ENCODE measurements at regions not wholly inside any gene's neighbourhood (a gene's known extent, or its start where the extent isn't known, plus 50 kb on each side); places are given as distances from the start of the nearest gene placed in this dataset.

DNA sequence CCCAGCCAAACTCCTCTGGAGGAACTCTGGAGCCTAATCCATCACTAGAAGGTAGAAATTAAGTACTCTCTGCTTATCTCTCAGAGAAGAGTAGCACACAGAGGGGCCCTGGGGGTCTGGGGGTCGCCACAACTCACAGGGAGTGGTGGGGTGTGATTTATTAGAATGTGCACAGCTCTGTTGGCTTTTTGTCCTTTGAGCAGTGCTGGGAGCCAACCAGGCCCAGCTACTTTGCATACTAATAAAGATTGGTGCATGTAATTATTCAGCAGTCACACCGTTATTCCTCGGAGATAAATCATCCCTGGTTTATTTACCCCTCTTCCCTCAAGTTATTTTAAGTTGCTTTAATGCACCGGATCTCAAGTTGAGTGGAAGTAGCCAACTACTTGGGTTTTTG, 606.7 kb upstream of the EEF2KMT start:
- no peak for DNase-seq

DNA sequence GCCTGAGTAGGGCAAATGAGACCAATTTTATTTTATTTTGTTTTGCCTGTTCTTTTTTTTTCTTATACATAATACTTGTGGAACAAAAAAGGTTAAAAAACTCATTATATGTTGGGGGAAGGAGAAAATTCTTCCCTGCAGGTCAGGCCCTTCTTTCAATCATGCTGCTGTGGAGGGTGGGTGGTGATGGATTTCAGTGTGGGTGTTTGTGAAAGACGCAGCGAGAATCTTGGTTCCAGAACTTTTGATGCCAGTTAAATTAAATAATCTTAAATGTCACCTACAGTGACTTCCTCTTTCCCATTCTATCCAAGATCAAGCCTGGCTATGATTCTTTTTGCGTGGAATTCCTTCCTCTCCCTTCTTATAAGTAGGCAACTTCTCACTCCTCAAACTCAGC, 595.8 kb upstream of the EEF2KMT start:
- no peak for DNase-seq

DNA sequence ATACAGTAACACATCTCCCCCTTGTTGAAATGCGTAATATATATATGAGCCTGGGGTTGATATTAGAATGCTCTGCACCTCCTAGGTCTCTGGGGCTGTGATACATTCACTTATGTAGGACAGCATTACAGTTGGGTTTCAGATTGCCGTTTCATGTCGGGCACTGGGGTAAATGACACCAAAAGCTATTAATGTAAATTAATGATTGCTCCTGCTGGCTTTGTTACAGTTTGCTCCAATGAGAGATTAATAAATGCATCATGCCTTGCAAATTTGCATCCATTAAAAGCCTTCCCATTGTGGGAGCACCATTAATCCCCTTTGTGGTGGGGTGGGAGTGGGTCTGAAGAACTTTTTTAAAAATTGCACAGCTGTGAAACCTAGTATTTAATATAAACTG, 584.4 kb upstream of the EEF2KMT start:
- no peak for DNase-seq

DNA sequence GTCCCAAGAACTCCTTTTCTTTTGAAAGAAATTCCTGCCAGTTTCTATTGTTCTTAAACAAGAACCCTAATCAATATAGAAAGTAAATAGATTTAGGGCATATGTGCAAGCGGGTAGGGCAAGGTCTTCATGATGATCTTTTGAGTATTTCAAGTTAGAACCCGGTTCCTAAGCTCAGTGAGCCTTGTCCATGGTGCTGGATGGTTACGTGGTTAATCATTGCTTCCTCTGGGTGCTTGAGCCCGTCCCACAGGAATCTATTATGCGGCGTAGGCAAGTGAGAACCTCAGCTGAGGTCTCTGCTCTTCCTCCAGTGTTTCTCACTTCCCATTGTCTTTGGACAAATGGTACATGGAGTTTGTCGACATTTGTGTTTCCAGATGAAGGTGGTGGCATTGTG, 580.8 kb upstream of the EEF2KMT start:
- no peak for DNase-seq

DNA sequence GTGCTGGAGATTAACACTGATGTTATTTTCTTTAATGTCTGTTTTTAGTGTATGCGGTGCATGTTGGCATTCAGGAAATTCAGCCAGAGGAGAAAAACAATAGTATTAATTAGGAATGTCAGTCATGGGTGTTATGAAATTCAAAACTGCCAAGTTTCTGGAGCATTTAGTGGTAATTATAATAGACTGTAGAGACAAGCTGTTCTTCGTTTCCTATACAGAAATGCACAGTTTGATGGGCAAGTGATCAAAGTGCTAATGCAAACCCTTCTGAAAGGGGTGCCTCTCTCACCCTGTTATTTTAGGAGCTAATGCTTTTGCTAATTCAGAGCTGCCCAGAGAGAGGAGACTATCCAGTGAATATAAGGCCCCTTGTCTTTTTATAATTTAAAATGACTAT, 573.8 kb upstream of the EEF2KMT start:
- no peak for DNase-seq

DNA sequence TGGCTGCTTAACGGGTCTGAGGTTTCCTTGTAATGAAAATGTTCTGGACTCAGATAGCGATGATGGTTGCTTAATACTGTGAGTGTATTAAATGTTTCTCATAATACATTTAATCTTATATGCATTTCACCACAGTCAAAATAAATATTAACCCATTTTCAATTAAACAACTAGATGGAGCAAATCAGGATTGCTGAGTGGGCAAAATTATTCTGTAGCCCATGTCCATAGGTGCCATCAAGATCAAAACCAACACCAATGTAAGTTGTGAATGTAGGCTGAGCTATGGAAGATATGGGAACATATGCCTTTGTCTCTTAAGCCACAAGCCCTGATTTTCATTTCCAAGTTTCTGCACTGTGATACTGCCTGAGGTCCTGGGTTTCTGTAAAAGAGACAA, 572.6 kb upstream of the EEF2KMT start:
- DNase-seq, result no peak

DNA sequence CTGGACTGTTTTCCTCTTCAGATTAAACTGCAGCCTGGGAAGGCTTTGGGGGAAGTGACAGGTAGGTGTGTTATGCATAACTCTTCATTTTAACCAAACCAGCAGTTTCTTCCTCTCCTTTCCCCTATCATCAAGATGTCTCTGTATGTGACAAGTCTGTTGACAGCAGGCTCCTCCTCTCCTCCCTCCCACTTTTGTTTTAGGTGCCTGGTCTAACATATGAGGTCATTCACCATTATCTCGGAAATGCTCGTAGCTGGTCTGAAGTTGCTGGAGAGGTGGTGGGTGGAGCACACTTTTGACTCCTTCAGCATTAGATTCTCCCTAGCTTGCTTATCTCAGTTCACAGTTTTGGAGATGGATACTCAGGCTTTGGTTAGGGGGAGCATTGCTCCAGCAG, 571.0 kb upstream of the EEF2KMT start:
- no peak for DNase-seq

DNA sequence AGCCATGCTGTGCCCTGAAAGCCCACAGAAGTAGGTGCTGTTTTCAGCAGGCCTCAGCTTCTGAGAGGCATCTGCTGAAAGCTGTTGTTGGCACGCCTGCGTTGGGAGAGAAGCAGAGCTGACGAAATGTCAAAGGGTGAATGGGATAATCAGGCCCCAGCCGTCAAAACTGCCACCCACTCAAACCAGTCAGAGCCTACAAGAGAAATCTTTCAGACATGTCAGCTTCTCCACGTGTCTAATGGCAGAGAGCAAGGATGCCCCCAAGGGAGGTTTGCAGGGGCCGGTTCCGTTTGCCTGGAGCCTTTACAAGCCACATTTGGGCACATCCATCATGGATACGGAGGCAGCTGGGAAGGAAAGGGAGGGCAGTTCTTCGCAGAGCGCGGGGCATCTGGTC, 568.2 kb upstream of the EEF2KMT start:
- DNase-seq, result no peak

DNA sequence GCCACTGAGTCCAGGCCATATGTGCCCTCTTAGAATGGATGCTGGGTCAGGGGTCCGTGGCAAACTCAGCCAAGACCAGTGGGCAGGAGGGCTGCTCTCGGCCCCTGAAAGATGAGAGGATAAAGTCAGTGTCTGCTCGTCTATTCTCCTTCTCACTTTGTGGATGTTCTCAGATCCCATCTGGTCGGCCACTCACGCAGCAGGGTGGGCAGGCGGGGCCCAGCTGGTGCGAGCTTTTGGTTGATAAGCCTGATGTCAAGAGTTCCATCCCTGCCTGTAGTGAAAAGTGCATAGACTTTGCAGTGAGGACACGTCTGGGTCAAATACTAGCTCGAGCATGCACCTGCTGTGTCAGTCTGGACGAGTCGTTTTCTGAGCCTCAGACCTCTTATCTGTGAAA, 556.2 kb upstream of the EEF2KMT start:
- no peak for DNase-seq

DNA sequence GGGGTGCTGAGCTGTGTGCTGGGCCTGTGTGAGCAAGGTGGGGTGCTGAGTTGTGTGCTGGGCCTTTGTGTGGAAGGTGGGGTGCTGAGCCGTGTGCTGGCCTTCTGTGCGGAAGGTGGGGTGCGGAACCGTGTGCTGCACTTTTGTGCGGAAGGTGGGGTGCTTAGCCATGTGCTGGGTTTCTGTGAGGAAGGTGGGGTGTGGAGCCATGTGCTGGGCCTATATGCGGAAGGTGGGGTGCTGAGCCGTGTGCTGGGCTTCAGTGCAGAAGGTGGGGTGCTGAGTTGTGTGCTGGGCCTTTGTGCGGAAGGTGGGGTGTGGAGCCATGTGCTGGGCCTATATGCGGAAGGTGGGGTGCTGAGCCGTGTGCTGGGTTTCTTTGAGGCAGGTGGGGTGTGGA, 555.4 kb upstream of the EEF2KMT start:
- DNase-seq, result no peak

DNA sequence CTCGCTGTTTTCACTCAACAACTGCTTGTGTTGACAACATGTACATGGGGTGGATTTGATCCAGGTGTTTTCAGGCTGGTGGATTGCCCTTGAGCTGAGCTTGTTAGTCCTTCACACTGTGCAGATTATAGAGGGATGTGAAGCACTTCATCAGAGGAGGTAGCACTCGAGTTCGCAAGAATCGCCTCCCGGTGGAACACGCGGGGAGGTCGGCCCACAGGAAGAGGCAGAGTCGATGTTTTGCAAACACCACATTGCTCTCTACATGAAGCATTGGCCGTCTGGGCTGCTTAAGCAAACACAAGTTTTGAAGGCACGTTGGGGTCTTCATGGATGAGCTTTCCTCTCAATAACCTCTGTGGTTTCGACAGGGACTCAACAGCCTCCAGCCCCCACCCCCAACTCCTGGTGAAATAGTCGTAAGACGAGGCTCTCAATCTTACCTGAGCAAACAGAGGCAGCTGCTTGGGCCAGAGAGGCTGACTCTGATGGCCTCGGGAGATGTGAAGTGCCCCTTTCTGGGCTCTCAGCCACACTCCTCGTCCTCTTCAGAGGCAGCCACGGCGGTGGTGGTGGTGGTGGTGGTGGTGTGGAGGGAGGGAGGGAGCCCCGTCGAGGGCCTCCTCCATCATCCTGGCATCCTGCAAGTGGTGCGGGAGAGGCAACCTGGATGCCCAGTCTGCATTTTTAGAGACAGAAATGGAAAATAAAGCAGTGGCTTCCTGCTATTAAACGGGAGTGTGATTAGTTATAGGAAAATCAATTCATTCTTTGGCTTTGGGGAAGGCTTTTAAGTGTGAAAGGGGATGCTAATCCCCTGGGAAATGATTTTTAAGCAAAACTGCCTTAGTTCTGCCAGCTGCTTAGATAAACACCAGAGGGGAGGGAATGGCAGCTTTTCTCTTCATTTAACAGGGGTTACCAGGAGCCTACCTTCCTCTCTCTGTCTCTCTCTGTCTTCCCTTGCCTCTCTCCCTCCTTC, 552.5 kb upstream of the EEF2KMT start:
- no peak for DNase-seq

DNA sequence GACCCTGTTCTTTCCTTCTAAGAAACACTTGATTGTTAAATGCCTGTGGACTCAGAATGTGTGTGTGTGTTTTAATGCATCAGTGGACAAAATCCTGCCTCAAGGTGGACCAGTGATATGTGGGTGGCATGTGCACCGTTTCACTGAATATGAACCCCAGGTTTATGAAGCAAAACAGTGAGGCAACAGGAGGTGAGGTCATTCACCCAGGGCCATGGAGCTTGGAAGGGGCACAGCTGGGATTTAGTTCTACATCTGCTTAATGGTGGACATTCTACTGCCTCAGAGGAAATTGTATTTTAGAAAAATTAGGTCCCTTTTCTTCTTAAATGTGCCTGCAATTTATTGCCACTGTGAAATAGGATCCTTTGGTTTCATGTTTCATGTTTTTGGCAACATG, 549.5 kb upstream of the EEF2KMT start:
- no peak for DNase-seq

DNA sequence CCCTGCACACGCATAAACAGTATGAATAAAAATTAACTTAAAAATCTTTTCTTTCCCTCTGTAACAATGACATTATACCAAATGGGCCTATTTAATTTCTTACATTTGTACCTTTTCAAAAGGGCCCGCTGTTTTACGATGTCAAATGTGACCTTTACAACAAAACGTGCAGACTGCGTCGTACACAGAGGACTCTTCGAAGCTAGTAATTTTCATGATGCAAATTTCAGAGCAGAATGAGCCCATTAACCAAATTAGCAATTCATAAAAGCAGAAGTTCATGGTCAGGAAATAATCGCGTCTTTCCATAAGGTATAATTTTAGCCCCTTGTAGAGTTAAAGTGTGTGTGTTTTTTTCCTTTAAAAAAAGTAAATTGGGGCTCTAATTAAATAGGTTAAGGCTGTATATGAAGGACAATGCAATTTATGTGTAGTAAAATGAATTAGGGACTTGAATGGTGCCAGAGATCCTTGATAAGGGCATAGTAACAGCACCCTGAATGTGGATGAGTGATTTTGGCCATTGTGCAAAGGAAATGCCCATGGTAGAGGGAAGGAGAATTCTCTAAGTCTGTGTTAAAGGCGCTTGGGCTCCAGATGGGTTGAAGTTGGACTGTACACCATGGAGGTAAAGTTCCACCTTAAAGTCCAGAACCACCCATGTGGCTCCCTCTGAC, 546.4 kb upstream of the EEF2KMT start:
- DNase-seq, result no peak

DNA sequence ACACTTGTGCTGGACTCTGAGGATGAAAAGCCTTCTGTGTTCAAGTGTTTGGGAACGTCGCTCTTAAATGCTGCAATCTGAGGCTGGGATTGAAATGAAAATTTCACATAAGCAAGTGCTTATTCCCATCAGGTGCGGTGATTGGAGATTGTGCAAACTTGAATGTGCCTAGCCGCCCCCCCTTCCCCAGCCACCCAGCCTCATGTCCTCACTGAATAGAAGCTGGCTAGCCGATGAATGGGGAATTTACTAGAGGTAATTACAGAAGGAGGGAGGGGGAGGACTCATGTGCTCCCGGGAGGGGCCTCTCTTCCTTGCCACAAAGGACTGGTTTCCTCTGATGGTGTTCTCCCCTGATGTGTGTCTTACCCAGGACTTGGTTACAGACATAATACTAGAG, 544.8 kb upstream of the EEF2KMT start:
- DNase-seq, result no peak

DNA sequence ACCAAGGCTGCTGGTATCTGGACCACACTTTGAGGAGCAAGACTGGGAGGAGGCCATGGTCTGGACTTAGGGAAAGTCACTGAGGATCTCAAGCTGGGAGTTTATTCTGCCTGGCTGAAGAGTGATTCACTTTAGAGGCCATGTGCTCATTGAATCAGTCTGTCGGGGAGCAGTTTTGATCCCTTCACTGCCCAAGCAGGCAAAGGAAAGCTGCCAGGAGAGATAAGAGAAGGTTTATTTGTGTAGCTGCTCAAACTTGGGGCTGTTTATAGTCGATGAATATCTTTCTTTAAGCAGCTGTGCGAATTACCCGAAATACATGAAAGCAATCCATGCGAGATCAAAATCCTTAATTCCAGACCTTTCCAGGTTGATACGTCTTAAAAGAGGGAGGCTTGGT, 544.4 kb upstream of the EEF2KMT start:
- no peak for DNase-seq

DNA sequence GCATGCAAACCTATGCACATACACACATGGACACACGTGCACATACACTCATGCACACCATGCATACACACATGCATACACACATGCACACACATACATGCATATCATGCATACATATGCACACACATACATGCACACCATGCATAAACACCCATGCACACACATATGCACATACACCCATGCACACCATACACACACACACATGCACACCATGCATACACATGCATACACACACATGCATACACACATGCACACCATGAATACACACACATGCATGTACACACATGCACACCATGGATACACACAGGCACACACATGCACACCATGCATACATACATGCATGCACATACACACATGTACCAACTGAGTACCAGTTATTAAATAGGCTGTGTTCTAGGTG, 543.3 kb upstream of the EEF2KMT start:
- DNase-seq, result no peak

DNA sequence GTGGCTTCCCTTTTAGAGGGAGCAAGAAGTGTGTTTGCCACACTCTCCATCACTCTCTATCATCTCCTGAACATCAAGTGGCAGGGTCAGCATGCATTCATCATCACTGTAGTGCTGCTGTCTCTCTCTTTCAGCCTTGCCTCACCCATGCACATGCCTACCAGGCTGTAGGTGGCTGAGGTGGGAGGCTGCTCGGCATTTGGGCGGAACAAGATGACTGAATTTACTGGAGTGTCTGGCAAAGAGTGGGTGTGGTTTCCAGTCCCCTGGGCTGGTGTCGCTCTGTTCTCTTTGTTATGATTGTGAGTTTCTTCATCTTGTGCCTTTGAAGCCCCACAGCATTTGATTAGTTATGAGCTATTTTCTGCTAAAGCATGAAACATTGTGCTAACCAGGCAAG, 541.9 kb upstream of the EEF2KMT start:
- no peak for DNase-seq

DNA sequence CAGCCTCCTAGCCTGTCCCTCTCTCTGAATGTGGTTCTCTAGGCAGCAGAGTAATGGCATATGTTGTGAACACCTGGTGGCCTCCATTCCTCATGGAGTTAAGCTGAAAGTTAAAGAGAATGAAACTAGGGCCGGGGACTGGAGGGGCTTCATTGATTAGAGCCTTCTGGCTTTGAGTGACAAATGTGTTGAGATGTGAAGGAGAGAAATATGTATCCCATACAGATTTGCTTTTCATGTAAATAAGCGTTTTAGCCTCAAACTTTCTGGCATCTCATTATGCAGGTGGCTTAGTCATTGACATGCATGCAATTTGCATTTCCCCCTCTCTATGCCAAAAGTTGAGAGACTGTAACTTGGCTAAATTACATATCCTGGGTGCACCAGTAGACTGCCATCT, 537.7 kb upstream of the EEF2KMT start:
- no peak for DNase-seq

DNA sequence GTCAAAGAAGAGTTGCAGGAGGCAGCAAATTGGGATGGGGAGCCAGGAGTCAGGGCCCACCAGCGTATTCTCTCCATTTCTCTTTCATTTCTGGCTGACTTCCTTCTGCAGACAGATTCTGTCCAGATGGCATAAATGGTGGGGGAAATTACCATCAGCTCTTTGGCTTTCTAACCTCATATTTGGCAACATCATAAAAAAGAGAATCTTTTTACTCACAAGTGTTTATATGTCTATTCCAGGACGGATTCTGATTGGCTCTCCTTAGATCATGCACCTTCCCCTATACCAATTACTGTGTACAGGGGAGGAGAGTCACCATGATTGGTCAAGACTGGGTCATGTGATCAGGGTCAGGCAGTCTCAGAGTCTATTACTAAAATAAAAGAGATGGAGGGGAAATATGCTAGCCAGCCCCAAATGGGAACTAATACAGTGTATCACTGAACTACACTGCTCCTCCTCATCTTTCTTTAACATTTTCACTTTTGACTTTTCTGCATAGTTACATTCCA, 537.1 kb upstream of the EEF2KMT start:
- no peak for DNase-seq

DNA sequence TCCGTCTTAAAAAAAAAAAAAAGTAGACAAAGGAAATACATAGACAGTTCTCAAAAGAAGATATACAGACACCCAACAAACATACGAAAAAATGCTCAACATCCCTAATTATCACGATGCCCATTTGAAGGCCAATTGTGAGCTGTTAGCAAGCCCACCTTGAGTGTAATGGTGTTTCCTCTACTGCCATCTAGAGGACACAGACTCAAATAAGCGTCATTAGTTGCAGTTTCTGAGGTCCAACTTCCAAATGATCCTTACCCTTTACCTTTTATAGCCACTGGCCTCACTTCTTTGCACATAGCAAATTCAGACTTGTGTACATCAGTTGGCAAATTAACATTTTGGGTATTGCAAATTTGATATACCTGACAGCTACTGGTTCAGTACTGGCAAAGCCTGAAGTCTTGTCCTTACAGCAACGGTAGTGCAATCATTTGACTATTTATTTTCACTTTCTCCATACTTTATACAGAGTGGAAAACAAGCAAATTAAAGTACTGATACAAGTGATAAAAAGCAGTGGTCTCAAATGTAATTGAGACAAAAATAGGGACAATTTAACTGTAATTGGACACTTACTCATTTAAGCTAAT, 536.3 kb upstream of the EEF2KMT start:
- DNase-seq, result no peak

DNA sequence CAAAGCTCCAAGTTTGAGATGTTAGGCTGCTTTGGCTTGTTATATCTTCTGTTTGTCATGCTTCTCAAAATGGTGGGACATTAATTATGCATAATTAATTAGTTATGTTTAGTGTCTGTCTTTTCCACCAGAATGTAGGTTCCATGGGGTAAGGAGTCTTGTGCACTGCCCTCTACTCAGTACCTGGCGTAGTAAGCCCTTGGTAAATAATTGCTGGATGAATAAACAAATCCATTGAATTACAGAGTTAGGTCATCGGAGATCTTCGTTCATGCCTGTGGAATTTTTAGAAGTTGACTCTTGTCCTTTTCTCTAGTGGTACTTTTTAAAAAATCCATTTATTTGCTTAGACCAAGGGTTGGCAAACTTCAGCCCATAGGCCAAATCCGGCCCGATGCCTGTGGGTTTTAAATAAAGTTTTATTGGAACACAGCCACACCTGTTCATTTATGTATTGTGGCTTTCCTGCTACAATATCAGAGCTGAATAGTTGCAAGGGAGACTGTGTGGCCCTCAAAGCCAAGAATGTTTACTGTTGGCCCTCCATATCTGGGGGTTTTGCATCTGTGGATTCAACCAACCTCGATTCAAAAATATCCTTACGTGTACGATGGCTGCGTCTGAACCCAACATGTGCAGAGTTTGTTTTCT, 524.8 kb upstream of the EEF2KMT start:
- DNase-seq, result no peak

DNA sequence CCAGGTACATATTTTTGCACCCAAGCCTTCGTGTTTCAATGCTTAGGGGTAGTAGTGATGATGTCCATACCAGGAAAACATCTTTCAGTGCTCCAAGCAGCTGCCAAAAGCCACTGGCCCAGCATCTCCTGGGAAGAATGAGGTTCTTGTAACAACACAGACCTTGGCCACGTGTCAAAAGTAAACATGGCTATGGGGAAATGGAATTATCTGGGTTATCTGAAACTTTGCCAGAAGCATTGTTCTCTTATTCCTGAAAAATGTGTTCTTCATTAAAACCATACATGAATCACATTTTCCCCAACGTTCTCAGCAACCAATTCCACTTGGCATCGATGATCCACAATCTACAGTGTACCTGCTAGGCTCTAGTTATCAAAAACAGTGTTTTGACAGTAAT, 524.2 kb upstream of the EEF2KMT start:
- no peak for DNase-seq

DNA sequence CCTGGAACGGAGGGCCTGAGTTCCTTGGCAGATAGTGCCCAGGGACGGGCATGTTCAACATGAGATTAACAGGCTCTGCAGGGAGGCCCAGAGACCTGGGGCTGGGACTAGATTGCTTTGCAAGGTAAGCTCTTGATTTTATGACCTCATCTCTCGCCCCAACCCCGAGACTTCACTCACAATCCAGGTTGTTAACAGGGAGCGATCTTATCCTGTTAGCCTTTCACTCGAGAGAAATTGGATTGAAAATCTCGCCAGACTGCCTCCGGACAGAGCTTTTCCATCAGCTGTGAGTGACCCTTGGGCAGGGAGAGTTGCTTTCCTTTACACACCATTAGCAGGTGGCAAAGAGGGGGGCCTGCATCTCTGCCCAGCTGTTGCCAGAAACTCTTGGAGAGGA, 521.7 kb upstream of the EEF2KMT start:
- no peak for DNase-seq

All from activated naive CD4-positive, alpha-beta T cell treated with anti-CD3 and anti-CD28 coated beads, Interleukin-2, amount 50 U/mL, for 16 hours (primary cell).